NCI-H2107 treated with DMSO at 0.1 percent for 48 hours (cell line): ENCODE measurements at regions not wholly inside any gene's neighbourhood (a gene's known extent, or its start where the extent isn't known, plus 50 kb on each side); places are given as distances from the start of the nearest gene placed in this dataset.

Experiments
- DNase-seq: peaks from one replicate; lab custom pipeline; 2025; ENCODE audit not compliant: unreplicated experiment; lab: John Stamatoyannopoulos, UW

DNA sequence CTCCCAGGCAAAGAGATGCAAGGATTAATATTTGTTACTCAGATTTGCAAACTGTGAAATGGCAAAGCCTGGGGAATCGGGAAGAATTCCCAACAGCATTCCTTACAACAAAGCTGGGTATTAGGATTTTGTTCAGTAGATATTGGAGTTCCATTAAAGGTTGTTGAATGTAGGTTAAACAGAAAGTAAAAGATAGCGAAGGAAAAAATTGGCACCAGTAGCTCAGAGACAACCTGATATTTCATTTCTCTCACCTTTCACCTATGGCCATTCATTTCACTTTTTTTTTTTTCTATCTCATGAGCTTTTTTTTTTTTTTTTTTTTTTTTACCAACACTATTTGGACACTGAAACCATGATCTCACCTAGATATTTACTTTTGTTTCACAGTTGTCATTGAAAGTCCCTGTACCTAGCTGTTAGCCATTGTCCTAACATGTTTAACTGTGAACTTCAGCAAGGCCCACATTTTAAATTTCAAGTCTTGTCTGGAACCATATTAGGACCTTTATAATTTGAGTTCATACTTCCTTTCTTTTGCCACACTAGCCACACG is 552.5 kb downstream of the HAO1 start:
- DNase-seq: no peak

DNA sequence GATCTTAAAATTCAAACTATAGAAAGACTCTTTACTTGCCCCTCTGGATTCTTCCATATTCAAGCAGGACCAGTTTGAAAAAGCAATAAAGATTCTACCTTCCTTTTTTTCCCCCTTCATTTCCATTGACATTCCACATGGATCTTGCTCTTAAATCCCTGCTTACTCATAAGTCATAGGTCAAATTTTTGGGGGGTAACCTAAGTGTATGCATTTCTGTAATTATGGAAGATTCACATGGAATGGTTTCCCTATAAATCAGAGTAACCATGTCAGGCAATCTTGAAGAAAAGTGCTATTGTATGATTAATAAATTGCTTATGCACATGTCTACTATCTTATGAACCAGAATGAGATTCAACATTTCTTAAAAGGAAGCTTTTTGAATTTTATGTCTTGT is 551.0 kb downstream of the HAO1 start:
- no peak for DNase-seq

DNA sequence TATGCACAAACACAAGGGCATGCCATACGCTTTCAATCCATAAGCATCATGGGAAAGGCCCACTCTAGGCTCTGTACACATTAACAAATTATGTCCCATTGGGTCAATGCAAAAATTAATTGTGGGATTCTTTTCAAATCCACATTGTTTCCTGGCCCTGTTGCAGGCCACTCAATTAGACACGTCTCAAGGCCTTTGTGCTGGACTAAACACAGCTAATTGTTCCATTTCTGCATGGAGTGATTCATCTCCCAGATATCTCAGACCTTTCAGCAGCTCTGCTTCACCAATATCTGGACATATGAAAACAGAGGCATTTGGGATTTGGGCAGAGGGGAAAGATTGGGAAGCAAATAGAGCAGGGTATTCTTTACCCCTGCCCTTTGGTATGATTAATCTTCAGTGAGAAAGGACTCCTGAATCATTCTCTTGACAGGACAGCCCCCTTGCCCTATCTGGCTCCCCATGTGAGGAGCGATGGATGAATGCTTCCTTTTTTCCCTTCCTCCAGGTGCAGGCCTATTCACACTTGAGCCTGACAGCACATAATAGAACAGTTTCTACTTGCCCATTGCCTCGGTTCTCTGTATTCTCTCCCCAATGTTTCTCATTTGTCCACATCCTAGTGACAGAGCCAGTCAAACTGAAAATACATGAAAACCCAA is 547.6 kb downstream of the HAO1 start:
- no peak for DNase-seq

DNA sequence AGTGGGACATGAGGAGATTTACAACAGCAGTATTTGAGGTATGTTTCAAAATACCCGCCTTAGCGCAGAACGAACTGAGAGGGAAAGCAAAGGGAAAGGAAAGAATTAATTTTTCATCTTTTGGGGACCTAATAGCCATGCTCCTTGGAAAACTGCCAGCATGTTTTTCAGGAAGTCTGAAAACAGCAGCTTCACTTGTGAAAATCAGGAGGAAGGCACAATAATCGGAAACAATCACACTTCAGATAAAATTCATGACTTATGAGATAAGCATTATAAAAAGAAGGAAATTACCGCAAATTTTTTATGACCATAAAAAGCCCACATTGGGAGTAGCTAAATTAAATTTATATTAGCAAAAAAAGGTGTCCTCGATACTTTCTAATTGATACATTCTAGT is 541.1 kb downstream of the HAO1 start:
- no peak for DNase-seq

DNA sequence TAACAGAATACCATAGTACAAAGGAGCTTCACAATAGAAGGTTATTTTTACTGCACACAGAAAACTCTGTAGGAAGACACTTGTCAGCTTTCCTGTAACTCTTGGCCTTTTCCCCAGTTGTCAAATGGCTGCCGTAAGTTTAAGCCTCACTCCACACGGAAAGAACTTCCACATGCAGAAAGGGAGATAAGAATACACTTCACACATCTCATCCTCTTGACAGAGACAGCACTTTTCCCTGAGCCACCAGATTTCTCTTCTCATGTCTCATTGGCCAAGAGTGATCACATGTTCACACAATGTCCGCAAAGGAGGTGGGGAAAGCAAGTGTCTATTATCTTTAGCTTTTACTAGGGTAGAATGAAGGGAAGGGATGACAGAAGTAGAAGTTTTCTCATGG is 540.7 kb downstream of the HAO1 start:
- no peak for DNase-seq

DNA sequence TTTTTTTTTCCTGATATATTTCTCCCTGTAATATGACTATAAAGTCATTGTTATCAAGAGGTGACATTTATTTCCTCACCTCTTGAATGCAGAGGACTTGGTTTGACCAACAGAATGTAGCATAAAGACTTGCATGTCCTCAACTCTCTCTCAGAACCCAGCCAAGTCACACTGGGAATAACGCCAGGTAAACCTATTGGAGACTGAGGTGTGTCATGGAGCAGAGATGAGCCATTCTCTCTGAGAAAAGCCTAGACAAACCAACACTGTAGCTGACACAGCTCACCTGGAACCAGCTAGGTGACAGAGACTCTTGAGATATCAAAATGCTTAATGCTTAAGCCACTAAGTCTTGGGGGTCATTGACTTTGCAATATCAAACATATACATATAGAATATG is 533.6 kb downstream of the HAO1 start:
- DNase-seq: no peak

DNA sequence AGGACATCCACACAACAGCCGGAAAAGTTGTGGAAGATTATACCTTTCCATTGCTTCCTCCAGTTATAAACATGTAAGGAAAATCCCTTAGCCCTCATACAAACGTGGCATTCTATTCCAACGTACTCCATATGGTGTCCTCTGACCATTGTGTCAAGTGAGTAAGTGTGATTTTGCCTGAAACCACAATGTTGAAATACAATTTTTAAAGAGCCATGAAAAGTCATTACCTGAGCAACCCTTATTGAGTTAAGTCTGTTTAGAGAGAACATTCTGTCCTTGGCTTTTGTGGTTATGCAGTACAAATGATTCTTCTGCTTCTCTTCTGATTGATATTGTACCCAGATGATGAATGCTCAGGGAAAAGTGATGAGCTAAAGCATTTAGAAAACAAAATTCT is 530.1 kb downstream of the HAO1 start:
- DNase-seq: no peak

DNA sequence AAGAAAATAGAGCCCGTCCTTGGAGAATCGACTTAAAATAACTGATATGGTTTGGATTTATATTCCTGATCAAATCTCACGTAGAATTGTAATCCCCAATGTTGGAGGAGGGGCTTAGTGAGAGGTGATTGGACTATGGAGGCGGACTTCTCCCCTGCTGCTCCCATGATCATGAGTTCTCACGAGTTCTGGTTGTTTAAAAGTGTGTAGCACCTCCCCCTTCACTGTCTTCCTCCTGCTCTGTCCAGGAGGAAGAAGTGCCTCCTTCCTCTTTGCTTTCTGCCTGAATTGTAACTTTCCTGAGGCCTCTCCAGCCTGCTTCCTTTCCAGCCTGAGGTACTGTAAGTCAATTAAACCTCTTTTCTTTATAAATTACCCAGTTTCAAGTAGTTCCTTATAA is 529.2 kb downstream of the HAO1 start:
- DNase-seq: no peak

DNA sequence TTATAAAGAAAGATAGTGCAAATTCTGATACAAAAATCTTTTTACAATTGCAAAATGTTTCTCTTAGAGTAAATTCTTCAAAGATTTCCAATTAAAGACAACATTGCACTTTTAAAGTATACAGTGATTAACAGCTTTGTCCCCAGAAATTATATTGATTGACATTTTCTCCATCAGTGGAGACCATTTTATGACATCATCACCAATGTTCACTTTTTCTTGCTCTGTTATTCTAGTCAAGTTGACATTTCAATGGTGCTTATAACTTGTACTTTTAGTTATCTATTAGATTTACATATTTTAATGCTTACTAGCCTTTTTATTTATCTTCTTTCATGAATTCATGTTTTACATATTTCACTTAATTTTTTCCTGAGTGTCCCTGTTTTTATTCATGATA is 524.8 kb downstream of the HAO1 start:
- no peak for DNase-seq

DNA sequence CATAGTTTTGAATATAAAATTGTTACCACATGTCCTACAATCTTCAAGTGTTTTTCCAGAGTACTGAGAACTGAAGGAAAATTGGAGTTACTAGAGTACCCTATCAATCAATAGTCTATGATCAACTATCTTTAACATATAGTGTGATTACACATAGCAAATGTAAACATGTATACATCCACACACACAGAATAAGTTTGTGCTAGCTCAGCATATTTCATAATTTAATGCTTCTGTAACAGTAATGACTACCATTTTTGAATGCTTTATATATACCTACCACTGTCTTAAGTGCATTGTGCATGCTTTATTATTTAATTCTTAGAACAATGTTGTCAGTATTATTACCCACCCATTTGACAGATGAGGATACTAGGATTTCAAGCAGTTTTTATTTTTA is 523.9 kb downstream of the HAO1 start:
- DNase-seq: no peak

DNA sequence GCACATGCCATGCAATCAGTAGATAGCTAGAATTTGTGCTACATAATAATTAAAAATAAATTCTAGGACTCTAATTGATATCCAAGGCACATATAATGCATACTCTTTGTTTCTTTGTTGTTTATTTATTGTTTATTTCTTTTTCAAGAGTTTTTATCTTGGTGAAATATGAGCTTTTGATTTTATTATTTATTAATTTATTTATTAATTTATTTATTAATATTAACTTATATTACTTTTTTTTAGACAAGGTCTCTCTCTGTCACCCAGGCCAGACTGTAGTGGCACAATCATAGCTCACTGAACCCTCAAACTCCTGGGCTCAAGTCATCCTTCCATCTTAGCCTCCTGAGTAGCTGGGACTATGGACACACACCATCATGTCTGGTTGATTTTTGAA is 519.9 kb downstream of the HAO1 start:
- DNase-seq: no peak

DNA sequence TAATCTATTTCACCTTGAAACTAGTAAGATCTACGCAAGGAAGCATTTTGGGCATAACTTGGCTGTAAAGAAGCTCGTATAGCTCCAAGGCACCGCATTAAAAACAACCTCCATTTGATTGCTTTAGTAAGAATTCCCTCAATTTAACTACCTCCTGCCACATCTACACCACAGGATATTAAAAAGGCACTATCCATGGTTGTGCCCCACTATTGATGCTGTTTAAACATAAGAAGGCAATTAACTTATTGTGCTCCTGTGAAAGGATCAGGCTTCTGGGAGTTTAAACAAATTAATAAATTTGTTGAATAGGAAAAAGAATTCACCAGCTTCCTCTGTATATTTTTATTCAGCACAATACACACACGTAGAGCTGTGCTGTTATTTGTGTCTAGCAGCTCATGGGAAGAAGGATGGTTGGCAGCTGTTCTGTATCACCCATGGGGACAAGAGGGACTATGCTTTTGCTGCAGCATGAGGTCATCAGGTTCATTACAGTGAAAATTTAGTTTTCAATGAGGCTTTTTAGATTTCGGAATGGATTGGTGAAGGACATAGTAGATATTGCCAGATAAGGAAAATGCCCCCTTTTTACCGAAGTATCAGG is 513.3 kb downstream of the HAO1 start:
- DNase-seq: no peak

DNA sequence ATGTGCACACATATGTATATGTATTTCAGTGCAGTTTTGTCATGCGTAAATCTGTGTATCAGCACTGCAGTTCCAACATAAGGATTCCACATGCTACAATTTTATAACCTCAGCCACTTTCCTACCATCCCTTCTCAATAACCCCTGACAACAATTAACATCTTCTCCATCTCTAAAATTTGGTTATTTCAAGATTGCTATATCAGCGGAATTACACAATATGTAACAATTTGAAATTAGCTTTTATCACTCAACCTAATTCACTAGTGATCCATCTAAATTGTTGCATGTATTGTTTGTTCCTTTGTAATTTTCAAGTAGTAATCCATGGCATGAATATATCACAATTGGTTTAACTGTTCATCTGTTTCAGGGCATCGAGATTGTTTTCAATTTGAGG is 511.3 kb downstream of the HAO1 start:
- no peak for DNase-seq

DNA sequence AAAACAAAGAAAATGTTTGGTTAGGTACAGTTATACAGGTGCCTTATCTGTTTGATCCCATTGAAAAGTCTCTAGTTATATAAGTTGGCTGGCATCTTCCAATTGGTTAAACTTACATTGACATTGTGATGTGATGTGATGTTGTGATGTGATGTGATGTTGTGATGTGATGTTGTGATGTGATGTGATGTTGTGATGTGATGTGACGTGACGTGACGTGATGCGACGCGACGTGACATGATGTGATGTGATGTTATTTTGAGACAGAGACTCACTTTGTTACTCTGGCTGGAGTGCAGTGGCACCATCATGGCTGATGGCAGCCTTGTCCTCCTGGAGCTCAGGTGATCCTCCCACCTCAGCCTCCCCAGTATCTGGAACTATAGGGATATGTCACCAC is 507.6 kb downstream of the HAO1 start:
- DNase-seq: no peak

DNA sequence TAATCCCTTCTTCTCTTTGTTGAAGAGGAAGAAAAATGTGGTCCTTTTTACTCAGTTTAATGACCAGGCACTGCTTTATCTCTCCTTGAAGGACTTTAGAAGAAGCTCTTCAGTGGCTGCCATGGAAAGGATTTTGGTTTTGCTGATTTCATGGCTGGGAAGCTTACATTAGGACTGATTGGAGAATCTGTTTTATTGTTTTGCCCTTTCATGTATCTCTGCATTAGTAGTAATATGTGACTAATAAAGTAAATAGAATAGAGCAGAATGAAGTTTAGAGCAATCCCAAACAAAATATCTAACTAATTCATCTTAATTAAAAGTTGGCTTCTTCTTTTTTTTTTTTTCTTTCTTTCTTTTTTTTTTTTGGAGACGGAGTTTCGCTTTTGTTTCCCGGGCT is 502.9 kb downstream of the HAO1 start:
- DNase-seq: no peak

DNA sequence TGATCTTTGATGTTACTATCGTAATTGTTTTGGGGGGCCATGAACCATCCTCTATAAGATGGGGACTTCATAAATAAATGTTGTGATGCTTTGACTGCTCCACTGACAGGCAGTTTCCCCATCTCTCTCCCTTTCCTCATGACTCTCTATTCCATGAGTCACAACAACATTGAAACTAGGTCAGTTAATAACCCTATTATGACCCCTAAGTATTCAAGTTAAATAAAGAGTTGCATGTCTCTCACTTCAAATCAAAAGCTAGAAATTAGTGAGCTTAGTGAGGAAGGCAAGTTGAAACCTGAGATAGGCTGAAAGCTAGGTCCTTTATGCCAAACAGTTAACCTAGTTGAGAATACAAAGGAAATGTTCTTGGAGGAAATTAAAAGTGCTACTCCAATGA is 491.0 kb downstream of the HAO1 start:
- no peak for DNase-seq

DNA sequence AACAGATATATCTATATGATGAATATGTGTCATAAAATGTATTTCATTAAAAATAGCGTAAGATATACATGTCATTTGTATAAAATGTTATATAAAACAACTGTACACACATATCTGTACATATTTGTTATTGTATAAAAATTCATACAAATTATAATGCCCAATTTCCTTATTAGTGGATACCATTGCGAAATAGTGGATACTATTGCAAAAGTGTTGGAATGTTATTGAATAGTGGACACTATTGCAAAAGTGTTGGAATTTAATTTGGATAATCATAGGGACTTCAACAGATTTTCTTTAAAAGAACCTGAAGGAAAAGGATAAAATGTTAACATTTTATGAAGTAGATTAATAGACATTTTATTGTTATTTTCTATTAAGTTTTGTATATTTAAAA is 487.4 kb downstream of the HAO1 start:
- no peak for DNase-seq

DNA sequence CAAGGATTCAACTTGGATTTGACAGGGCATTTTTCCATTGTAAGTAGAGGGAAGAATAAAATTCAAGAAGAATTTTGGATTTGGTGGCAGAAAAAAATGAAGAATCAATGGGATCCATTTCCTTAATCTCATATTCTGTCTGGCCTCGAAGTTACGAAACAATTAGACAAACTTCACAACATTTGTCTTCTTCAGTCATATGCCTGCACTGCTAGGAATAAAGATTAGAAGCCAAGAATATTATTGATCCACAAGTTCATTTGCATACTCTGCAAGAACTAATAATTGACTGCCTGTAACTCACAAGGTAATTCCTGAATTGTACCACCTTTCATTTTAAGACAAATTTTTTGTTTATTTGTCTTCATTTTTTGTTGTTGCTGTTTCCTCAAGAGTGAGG is 486.2 kb downstream of the HAO1 start:
- no peak for DNase-seq

DNA sequence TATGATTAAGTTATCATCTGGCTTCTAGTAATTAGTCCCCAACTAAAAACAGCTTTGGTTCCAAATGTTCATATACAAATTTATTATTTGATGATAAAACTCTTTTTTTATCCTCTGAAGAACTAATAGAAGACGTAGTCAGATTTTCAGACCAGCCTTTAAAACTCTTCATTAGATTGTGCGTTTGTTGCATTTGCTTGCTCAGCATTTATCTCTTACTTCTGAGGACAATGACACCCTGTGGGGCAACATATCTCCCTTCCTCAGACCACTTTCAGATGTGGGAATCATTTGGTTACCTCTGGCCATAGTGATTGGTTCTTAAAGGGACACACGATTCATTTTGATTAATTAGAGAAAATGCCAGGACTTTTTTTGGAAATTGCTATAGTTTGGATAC is 481.8 kb downstream of the HAO1 start:
- no peak for DNase-seq

DNA sequence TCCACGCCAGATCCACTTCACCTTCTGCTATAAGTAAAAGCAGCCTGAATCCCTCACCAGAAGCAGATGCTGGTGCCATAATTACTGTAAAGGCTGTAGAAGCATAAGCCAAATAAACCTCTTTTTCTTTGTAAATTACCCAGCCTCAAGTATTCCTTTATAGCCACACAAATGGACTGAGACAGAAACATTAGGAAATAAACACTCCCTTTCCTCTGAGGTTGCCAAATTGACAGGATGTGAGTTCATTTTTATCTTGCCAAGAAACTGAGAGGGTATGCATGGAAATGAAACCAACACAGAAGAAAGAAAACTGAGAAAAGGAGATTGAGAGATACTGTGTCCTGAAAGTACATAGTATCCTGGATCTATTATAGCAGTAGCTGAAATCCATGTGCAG is 481.2 kb downstream of the HAO1 start:
- no peak for DNase-seq

DNA sequence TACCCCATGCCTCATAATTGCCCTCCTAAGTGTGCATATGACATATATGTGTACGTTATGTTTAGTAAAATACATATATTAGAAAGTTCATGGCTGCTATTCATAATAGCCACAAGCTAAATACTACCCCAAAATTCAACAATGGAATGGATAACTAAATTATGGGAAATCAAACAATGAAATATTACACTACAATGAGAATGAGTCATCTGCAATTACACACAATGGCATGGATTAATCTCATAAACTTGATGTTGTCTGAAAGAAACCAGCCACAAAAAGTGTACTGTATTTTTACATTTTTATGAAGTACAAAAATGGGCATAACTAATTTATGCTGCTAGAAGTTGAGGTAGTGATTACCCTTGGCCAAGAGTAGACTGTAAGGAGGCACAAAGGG is 477.0 kb downstream of the HAO1 start:
- no peak for DNase-seq

DNA sequence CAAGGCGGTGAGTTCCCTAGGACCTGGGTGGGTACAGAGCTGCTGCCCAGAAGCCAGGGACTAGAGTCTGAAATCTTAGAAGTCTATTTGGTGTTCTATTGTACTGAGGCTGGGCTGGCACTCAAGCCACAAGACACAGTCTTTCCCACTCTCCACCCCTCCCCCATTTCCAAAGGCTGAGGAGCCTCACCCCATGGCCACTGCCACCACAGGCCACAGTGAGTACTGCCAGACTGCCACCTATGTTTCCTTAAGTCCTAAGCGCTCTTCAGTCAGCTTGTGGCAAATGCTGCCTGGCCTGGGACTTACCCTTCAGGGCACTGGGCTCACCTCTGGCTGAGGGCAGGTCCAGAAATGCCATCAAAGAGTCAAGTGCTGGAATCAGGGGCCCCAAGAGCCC is 469.3 kb downstream of the HAO1 start:
- no peak for DNase-seq

DNA sequence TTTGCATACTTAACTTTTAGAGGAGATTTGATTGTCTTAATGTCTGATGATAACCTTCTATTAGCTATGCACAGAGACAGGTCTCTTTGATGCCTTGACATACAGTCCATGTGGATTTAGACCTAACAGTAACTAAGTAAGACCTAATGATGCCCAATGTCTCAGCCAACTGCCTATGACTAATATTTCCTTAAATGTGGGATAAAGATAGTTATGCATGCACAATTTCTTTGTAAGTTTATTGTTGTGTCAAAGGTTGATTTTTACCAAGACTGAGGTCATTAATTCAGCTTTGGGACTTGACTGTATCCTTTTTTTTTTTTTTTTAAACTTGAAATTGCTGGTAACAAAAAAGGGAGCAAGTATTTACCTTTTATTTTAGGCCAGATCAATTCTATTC is 450.0 kb downstream of the HAO1 start:
- DNase-seq: no peak
